ENCODE measurements at regions not wholly inside any gene's neighbourhood (a gene's known extent, or its start where the extent isn't known, plus 50 kb on each side); places are given as distances from the start of the nearest gene placed in this dataset.
A peak's percentile ranks its signal among the peaks of the same experiment; 100 is the strongest.
"Not testable (repeated sequence)": the region's sequence is repeated elsewhere in the genome, so short reads cannot be mapped to it uniquely, and the experiment has no call there.

GRCh38 chr9:29312327-29312726, 1739.0 kb upstream of the C9orf72 start:
- no peak for DNase-seq (ENCODE audit: low read depth)

- no peak for DNase-seq (ENCODE audit: low read depth)
Measured at GRCh38 chr9:29319736-29320513, 1746.6 kb upstream of the C9orf72 start.

GRCh38 chr9:29322240-29322639, 1749.0 kb upstream of the C9orf72 start:
- DNase-seq (ENCODE audit: low read depth): no peak

GRCh38 chr9:29325894-29326293, 1752.6 kb upstream of the C9orf72 start:
- DNase-seq (ENCODE audit: low read depth): no peak

- peak; percentile 58 for DNase-seq (ENCODE audit: low read depth)
Measured at GRCh38 chr9:29332789-29333188, 1759.5 kb upstream of the C9orf72 start.

GRCh38 chr9:29336281-29336680, 1763.0 kb upstream of the C9orf72 start:
- DNase-seq (ENCODE audit: low read depth): no peak

- no peak for DNase-seq (ENCODE audit: low read depth)
Measured at GRCh38 chr9:29339387-29339786, 1766.1 kb upstream of the C9orf72 start.

- no peak for DNase-seq (ENCODE audit: low read depth)
Measured at GRCh38 chr9:29348999-29349398, 1775.7 kb upstream of the C9orf72 start.

GRCh38 chr9:29389421-29389820, 1816.1 kb upstream of the C9orf72 start:
- peak; percentile 2 for DNase-seq (ENCODE audit: low read depth)

GRCh38 chr9:29390859-29391258, 1817.6 kb upstream of the C9orf72 start:
- no peak for DNase-seq (ENCODE audit: low read depth)

- DNase-seq (ENCODE audit: low read depth): peak; percentile 31
Measured at GRCh38 chr9:29393064-29393463, 1819.8 kb upstream of the C9orf72 start.

GRCh38 chr9:29394855-29395254, 1821.6 kb upstream of the C9orf72 start:
- DNase-seq (ENCODE audit: low read depth): no peak

GRCh38 chr9:29397148-29397547, 1823.9 kb upstream of the C9orf72 start:
- DNase-seq (ENCODE audit: low read depth): no peak

GRCh38 chr9:29416204-29416603, 1842.9 kb upstream of the C9orf72 start:
- DNase-seq (ENCODE audit: low read depth): no peak

GRCh38 chr9:29422438-29422837, 1849.2 kb upstream of the C9orf72 start:
- DNase-seq (ENCODE audit: low read depth): no peak

GRCh38 chr9:29432191-29432590, 1858.9 kb upstream of the C9orf72 start:
- no peak for DNase-seq (ENCODE audit: low read depth)

GRCh38 chr9:29432656-29433055, 1859.4 kb upstream of the C9orf72 start:
- DNase-seq (ENCODE audit: low read depth): not testable (repeated sequence)

- no peak for DNase-seq (ENCODE audit: low read depth)
Measured at GRCh38 chr9:29435368-29435767, 1862.1 kb upstream of the C9orf72 start.

GRCh38 chr9:29437526-29437925, 1864.2 kb upstream of the C9orf72 start:
- no peak for DNase-seq (ENCODE audit: low read depth)

GRCh38 chr9:29439961-29440360, 1866.7 kb upstream of the C9orf72 start:
- peak; percentile 12 for DNase-seq (ENCODE audit: low read depth)

GRCh38 chr9:29440449-29440848, 1867.2 kb upstream of the C9orf72 start:
- DNase-seq (ENCODE audit: low read depth): no peak

- no peak for DNase-seq (ENCODE audit: low read depth)
Measured at GRCh38 chr9:29445751-29446150, 1872.5 kb upstream of the C9orf72 start.

GRCh38 chr9:29449306-29449705, 1876.0 kb upstream of the C9orf72 start:
- DNase-seq (ENCODE audit: low read depth): no peak

Data from myocyte (in vitro differentiated cells).